Stimulated activated naive B cell treated with anti-CD40 and anti-IgM and Interleukin-4, amounts not matched to agents 10 μg/mL and 1 μg/mL and 100 μg/mL, for 72 hours (primary cell): ENCODE measurements at regions not wholly inside any gene's neighbourhood (a gene's known extent, or its start where the extent isn't known, plus 50 kb on each side); places are given as distances from the start of the nearest gene placed in this dataset.
"Not testable (repeated sequence)": the region's sequence is repeated elsewhere in the genome, so short reads cannot be mapped to it uniquely, and the experiment has no call there.

Experiments used
- ATAC-seq, 2 donors: fragments of 150-1000 bp; cut with Tn5 transposase; replicated peaks; 2 replicates each; pipeline ENCODE4 v1.10.0; 2021; ENCODE audit warnings: moderate library complexity in 1 of 2
- DNase-seq: peaks from one replicate; pipeline ENCODE4 v3.0.0; 2021
- H3K27ac Mint-ChIP-seq: one replicate; pipeline ENCODE4 v1.8.0; 2022; ENCODE audit warnings: mild to moderate bottlenecking, mixed read lengths
- H3K27me3 Mint-ChIP-seq, 2 donors: one replicate each; pipeline ENCODE4 v1.8.0; 2022; ENCODE audit warnings: mixed read lengths in 2 of 2
- H3K36me3 Mint-ChIP-seq, 2 donors: one replicate each; pipeline ENCODE4 v1.8.0; 2022; ENCODE audit warnings: mixed read lengths in 2 of 2, mild to moderate bottlenecking in 1 of 2
- H3K4me1 Mint-ChIP-seq, 2 donors: one replicate each; pipeline ENCODE4 v1.8.0; 2022; ENCODE audit warnings: mixed read lengths in 2 of 2, mild to moderate bottlenecking in 1 of 2
- H3K4me3 Mint-ChIP-seq, 2 donors: one replicate each; pipeline ENCODE4 v1.8.0; 2022; ENCODE audit warnings: mild to moderate bottlenecking in 2 of 2, mixed read lengths in 2 of 2, moderate library complexity in 1 of 2
- H3K9me3 Mint-ChIP-seq, 2 donors: one replicate each; pipeline ENCODE4 v1.8.0; 2022; ENCODE audit warnings: mixed read lengths in 2 of 2, mild to moderate bottlenecking in 1 of 2

DNA sequence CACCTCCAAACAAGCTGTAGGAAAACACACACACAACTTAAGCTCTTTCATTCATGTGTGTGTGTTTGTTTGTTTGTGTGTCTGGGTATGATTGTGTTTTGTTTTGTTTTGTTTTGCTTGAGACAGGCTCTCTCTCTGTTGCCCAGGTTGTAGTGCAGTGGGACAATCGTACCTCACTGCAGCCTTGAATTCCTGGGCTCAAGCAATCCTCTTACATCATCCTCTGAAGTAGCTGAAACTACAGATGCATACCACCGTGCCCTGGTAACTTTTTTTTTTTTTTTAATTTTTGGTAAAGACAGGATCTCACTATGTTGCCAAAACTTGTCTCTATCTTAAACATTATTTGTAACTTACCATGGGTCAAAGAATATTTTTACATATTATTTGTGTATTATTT is 431.7 kb downstream of the SLITRK1 start:
- Mint-ChIP-seq H3K4me1 (no peaks in the 10 kb centered on the region), H3K9me3 (peaks cover 0 to 11% of the 10 kb centered on the region in 2 donors), H3K36me3 (no peaks in the 10 kb centered on the region), H3K4me3 (no peak overlapping the region), H3K27ac (no peak overlapping the region), H3K27me3 (no peaks in the 10 kb centered on the region)
- ATAC-seq (no peak), DNase-seq (no peak)

DNA sequence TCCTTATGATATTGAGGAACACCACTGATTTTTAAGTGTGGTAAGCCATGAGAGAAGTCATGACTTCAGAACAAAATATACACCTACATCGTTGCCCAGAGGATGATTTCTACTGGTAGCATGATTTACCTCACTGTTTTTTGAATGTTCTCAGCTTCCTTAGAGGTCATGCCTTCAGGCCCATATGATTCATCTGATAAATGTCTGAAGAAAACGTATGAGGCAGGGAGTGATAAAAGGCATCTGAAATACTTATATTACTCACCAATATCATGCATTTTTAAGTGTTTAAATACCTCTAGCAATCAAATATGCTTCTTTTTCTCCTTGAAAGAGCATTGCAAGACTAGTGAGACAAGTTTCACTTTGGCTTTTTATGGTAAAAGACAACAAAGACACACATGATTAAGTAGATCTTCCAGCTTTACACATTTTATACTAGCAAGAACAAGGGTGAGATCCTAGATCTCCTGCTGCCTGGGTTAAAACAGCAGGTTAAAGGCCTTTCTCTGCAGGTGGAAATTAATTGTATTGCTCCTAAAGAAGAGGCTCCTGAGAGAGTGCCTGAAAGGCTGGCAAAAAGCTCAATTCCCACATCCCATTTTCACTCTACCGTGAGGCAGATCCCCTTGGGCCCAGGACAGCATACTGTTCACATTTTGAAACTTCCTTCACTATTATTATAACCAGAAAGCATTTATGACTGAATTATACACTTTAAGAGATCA is 432.4 kb downstream of the SLITRK1 start:
- Mint-ChIP-seq H3K4me1 (no peaks in the 10 kb centered on the region), H3K36me3 (no peaks in the 10 kb centered on the region), H3K9me3 (peaks cover 0 to 12% of the 10 kb centered on the region in 2 donors), H3K27ac (no peak overlapping the region), H3K27me3 (no peaks in the 10 kb centered on the region), H3K4me3 (no peak overlapping the region)
- DNase-seq, result no peak
- no peak for ATAC-seq

DNA sequence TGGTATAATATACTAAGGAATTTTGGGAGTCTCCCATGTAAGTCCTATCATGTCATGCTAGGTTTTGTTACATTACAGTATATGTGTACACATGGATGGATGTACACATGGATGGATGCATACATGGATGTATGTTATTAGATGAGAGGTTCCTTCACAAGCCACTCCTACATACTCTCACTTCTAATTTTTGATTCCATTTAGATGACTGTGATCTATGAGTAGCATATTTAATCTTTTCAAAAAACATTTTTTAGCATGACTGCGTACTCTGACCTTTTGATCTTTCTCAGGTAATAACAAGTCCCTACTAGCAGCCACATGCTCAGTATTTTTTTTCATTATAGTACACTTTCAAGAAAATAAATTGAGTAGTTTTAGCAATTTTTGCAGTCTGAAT is 441.8 kb downstream of the SLITRK1 start:
- no peak for DNase-seq
- ATAC-seq, result no peak
- H3K27me3 Mint-ChIP-seq, result no peaks in the 10 kb centered on the region
- no peak overlapping the region for H3K27ac Mint-ChIP-seq
- H3K4me3 Mint-ChIP-seq, result no peak overlapping the region
- H3K9me3 Mint-ChIP-seq, result peaks cover 9 to 10% of the 10 kb centered on the region in 2 donors
- H3K36me3 Mint-ChIP-seq, result no peaks in the 10 kb centered on the region
- H3K4me1 Mint-ChIP-seq, result no peaks in the 10 kb centered on the region

DNA sequence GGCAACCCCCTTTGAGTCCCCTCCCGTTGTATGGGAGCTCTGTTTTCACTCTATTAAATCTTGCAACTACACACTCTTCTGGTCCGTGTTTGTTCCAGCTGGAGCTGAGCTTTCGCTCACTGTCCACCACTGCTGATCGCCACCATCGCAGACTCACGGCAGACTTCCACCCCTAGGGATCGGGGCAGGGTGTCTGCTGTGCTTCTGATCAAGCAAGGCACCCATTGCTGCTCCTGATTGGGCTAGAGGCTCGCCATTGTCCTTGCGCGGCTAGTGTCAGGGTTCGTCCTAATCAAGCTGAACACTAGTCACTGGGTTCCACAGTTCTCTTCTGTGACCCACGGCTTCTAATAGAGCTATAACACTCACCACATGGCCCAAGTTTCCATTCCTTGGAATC is 442.8 kb downstream of the SLITRK1 start:
- H3K27me3 Mint-ChIP-seq, ATAC-seq, H3K4me1 Mint-ChIP-seq, H3K9me3 Mint-ChIP-seq, H3K4me3 Mint-ChIP-seq, DNase-seq, H3K27ac Mint-ChIP-seq, H3K36me3 Mint-ChIP-seq: not testable (repeated sequence)

DNA sequence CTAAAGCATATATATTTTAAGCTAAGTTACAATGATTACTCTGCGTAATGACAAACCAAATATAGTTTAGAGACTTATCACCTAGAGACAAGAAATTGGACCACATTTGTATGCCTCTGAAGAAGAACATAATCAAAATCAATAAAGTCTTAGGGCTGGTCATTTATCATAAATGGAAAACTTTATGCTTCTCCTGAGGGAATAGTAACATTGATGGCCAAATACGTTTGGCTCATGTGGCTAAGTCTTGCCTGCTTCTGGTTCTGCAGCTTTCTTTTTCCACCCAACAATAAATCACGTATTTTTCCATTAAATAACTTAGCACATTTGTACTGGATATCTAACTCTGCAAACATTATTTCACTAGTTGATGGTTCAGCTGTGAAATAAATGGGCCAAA is 458.4 kb downstream of the SLITRK1 start:
- Mint-ChIP-seq H3K36me3 (no peaks in the 10 kb centered on the region), H3K27ac (no peak overlapping the region), H3K9me3 (peaks cover 12 to 16% of the 10 kb centered on the region in 2 donors)

DNA sequence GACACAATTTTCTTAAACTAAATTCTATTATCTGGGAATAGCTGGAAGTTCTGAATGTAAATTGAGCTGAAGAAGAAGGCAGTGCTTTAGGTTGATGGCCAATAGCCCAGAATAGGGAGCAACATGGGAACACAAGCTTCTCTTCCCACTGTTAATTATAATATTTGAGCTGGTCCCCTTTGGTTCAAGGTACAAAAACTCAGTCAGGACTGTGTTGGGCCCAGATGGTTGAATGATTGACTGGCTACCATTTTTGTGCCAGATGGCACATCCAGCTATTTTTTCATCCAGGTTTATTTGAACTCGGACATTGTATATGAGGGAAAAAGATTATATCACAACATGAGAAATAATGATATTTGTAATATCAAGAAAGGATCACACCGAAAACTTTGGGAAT is 458.9 kb downstream of the SLITRK1 start:
- Mint-ChIP-seq H3K27me3 (no peaks in the 10 kb centered on the region), H3K27ac (no peak overlapping the region), H3K4me1 (no peaks in the 10 kb centered on the region), H3K4me3 (no peak overlapping the region), H3K36me3 (no peaks in the 10 kb centered on the region), H3K9me3 (peaks cover 12 to 16% of the 10 kb centered on the region in 2 donors)
- DNase-seq (no peak), ATAC-seq (no peak)

More for the DNA sequence above, 458.4 kb downstream of the SLITRK1 start:
- no peaks in the 10 kb centered on the region for H3K4me1 Mint-ChIP-seq
- no peaks in the 10 kb centered on the region for H3K27me3 Mint-ChIP-seq
- no peak for ATAC-seq
- H3K4me3 Mint-ChIP-seq, result no peak overlapping the region
- DNase-seq, result no peak

DNA sequence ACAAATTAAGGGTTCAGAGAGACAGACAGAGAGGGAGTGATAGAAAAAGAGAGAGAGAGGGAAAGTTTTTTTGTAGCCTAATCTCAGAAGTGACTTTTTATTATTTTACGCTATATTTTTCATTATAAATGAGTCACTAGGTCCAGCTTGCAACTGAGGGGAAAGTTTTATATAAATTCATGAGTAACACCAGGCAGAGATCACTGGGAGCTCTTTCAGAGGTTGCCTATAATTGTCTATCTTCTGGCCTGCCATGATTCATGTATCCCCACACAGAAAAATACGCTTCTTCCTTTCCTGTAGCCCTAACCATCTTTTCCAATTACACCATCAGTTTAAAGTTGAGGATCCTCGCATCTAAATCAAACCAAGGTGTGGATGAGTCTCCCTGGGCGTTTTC is 467.9 kb downstream of the SLITRK1 start:
- Mint-ChIP-seq H3K4me1 (no peaks in the 10 kb centered on the region), H3K36me3 (no peaks in the 10 kb centered on the region), H3K27ac (no peak overlapping the region), H3K9me3 (peaks cover 7 to 8% of the 10 kb centered on the region in 2 donors), H3K4me3 (no peak overlapping the region), H3K27me3 (no peaks in the 10 kb centered on the region)
- DNase-seq, result no peak
- no peak for ATAC-seq

DNA sequence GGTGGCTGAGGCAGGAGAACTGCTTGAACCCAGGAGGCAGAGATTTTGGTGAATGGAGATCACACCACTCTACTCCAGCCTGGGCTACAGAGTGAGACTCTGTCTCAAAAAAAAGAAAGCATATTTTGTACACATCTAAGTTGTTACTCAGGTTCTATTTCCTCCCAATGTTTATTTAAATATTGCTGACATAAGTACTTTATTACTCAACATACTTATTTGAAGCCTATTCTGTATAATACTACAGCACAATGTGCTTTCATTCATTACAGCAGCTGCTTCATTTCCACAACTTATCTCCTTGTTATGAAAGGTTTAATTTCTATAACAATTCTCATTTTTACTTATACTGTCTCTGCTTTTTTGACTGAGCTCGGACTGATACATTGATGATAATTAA is 495.7 kb downstream of the SLITRK1 start:
- Mint-ChIP-seq H3K9me3 (peaks cover 4 to 5% of the 10 kb centered on the region in 2 donors), H3K4me1 (no peaks in the 10 kb centered on the region), H3K27ac (no peak overlapping the region), H3K36me3 (no peaks in the 10 kb centered on the region), H3K4me3 (no peak overlapping the region), H3K27me3 (no peaks in the 10 kb centered on the region)
- ATAC-seq (no peak), DNase-seq (no peak)

DNA sequence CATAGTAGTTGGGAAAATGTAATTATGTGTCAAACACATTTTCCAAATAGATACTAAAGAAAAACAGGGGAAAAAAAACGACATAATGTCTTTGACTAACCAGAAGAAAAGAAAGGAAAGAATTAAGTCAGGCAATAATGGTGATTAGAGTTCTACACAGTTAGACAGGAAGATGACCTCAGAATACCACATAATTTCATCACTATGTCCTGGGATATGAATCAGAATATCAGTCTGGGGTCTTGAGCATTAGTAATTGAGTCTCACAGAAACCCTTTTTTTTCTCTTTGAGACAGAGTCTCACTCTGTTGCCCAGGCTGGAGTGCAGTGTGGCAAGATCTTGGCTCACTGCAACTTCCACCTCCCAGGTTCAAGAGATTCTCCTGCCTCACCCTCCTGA is 503.4 kb downstream of the SLITRK1 start:
- no peaks in the 10 kb centered on the region for H3K36me3 Mint-ChIP-seq
- no peak overlapping the region for H3K27ac Mint-ChIP-seq
- H3K4me3 Mint-ChIP-seq, result no peak overlapping the region
- H3K9me3 Mint-ChIP-seq, result peaks cover 0 to 1% of the 10 kb centered on the region in 2 donors
- no peaks in the 10 kb centered on the region for H3K27me3 Mint-ChIP-seq
- no peaks in the 10 kb centered on the region for H3K4me1 Mint-ChIP-seq
- DNase-seq, result no peak
- no peak for ATAC-seq

DNA sequence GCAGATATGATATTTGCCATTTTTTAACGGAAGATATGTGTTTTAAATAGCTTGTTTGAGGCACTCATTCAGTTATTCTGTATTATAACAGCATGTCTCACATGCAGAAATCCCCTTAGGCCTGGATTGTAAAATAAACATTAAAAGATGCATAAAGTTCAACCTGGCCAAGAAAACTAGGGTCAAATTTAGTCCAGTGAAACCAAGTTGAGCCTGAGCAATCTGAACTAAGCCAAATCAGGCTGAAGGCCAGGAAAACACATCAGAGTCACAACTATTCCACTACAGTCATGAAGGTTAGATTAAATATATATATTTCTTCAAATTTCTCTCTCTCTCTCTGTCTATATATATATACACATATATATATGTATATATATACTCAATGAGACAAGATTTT is 504.8 kb downstream of the SLITRK1 start:
- Mint-ChIP-seq H3K9me3 (peaks cover 5% of the 10 kb centered on the region in 2 donors), H3K27ac (no peak overlapping the region), H3K27me3 (no peaks in the 10 kb centered on the region), H3K36me3 (no peaks in the 10 kb centered on the region), H3K4me1 (no peaks in the 10 kb centered on the region), H3K4me3 (no peak overlapping the region)
- ATAC-seq (no peak), DNase-seq (no peak)

DNA sequence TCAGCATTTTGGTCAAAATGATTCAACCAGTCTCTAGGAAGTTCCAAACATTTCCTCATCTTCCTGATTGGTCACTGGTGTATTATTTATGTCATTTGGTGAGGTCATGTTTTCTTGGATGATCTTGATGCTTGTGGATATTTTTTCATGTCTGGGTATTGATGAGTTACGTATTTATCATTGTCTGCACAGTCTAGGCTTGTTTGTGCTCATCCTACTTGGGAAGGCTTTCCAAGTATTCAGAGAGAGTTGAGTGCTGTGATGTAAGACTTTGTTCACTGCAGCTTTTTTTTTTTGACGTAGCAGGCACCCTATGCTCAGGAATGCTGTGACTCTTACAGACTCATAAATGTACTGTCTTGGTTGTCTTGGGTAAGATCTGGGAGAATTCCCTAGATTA is 509.5 kb downstream of the SLITRK1 start:
- Mint-ChIP-seq H3K27me3 (no peaks in the 10 kb centered on the region), H3K27ac (no peak overlapping the region), H3K4me3 (no peak overlapping the region), H3K36me3 (no peaks in the 10 kb centered on the region), H3K9me3 (peaks cover 9% of the 10 kb centered on the region in 2 donors), H3K4me1 (no peaks in the 10 kb centered on the region)
- ATAC-seq, result no peak
- no peak for DNase-seq

DNA sequence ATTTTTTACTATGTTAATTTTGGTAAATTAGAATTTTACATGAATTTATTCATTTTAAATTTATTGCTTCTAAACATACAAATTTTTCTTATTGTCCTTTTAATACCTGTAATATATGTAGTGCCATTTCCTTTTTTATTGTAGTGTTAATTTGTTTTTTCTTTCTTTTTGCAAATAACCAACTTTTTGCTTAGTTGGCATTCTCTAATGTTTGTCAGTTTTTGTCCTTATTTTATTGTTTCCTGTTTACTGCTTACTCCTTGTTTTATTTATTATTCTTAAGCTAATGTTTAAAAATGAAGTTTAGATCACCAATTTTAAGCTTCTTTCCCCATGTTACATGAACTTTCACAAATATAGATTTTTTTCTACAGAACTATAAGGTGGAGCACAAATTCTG is 516.6 kb downstream of the SLITRK1 start:
- Mint-ChIP-seq H3K4me1 (no peaks in the 10 kb centered on the region), H3K9me3 (peaks cover 0 to 5% of the 10 kb centered on the region in 2 donors), H3K36me3 (no peaks in the 10 kb centered on the region), H3K27me3 (no peaks in the 10 kb centered on the region), H3K4me3 (no peak overlapping the region), H3K27ac (no peak overlapping the region)
- DNase-seq (no peak), ATAC-seq (no peak)

DNA sequence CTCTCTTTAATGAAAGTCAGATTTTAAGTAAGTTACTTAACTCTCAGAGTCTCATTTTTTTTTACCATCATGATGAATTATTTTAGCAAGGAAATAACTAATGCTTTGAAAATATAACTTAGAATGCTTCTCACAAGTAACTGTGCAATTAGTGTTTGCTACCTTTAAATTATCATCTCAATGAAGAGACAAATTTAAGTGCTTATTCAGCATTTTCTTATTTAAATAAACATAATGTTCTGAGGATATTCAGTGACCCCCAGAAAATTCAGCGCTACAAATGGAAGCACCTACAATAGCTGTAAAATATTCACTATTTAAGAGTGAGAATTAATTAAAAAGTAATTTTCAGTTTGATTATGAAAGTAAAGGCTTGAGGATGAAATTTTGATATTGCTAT is 527.2 kb downstream of the SLITRK1 start:
- no peak overlapping the region for H3K27ac Mint-ChIP-seq
- no peak for DNase-seq
- no peak overlapping the region for H3K4me3 Mint-ChIP-seq
- no peak for ATAC-seq
- no peaks in the 10 kb centered on the region for H3K4me1 Mint-ChIP-seq
- H3K36me3 Mint-ChIP-seq, result no peaks in the 10 kb centered on the region
- no peaks in the 10 kb centered on the region for H3K27me3 Mint-ChIP-seq
- peaks cover 0 to 3% of the 10 kb centered on the region in 2 donors for H3K9me3 Mint-ChIP-seq

DNA sequence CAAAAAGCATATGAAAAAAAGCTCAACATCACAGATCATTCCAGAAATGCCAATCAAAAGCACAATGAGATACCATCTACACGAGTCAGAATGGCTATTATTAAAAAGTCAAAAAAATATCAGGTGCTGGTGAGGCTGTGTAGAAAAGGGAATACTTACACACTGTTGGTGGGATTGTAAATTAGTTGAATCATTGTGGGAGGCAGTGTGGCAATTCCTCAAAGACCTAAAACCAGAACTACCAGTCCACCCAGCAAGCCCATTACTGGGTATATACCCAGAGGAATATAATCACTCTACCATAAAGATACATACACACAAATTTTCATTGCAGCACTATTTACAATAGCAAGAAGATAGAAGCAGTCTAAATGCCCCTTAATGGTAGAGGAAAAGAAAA is 529.9 kb downstream of the SLITRK1 start:
- H3K27ac Mint-ChIP-seq, result no peak overlapping the region
- no peak overlapping the region for H3K4me3 Mint-ChIP-seq
- DNase-seq (no peak), ATAC-seq (no peak)
- no peaks in the 10 kb centered on the region for H3K36me3 Mint-ChIP-seq
- H3K27me3 Mint-ChIP-seq, result no peaks in the 10 kb centered on the region
- no peaks in the 10 kb centered on the region for H3K4me1 Mint-ChIP-seq
- peaks cover 0 to 8% of the 10 kb centered on the region in 2 donors for H3K9me3 Mint-ChIP-seq

DNA sequence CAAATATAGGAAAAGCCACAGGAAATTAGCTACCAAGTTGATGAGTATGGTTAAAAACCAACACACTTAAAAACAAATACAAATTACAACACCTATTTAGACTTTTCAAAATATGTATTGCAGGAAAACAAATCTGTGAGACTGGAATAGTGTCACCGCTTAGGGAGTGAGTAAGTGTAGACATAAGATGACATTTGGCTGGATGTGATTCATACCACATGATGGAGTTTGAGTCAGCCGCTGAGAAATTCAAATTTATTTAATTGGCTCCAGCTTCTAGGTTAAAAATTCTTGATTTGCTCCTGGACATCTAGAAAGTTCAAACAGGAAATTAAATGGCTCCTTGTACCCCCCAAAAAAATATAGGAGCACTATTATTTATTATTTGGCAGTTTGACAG is 531.7 kb downstream of the SLITRK1 start:
- DNase-seq (no peak), ATAC-seq (no peak)
- Mint-ChIP-seq H3K4me1 (no peaks in the 10 kb centered on the region), H3K36me3 (no peaks in the 10 kb centered on the region), H3K4me3 (no peak overlapping the region), H3K9me3 (peaks cover 3 to 8% of the 10 kb centered on the region in 2 donors), H3K27ac (no peak overlapping the region), H3K27me3 (no peaks in the 10 kb centered on the region)

DNA sequence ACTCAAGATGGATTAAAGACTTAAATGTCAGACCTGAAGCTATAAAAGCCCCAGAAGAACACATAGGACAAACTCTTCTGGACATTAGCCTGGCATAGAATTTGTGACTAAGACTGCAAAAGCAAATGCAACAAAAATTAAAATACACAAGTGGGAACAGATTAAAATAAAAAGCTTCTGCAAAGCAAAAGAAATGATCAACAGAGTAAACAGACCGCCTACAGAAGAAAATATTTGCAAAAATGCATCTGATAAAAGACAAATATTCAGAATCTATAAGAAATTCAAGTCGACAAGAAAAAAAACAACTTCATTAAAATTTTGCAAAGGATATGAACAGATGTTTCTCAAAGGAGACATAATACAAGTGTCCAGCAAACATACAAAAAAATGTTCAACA is 537.8 kb downstream of the SLITRK1 start:
- Mint-ChIP-seq H3K27me3 (no peaks in the 10 kb centered on the region), H3K27ac (no peak overlapping the region), H3K4me3 (no peak overlapping the region), H3K4me1 (no peaks in the 10 kb centered on the region), H3K9me3 (peaks cover 4 to 8% of the 10 kb centered on the region in 2 donors), H3K36me3 (no peaks in the 10 kb centered on the region)
- ATAC-seq (no peak), DNase-seq (no peak)
